Immature natural killer cell (primary cell): ENCODE measurements at regions not wholly inside any gene's neighbourhood (a gene's known extent, or its start where the extent isn't known, plus 50 kb on each side); places are given as distances from the start of the nearest gene placed in this dataset.

Experiments
- DNase-seq, 3 donors: peaks; one replicate each; pipeline ENCODE4 v3.0.0; 2022; ENCODE audit warnings: mixed read lengths in 1 of 3
- H3K27ac Mint-ChIP-seq, 6 donors: one replicate each; pipeline ENCODE4 v1.8.0; 2020; ENCODE audit warnings: mixed read lengths in 6 of 6, mild to moderate bottlenecking in 5 of 6, inconsistent platforms in 4 of 6, moderate library complexity in 3 of 6
- H3K27me3 Mint-ChIP-seq, 3 donors: one replicate each; pipeline ENCODE4 v1.8.0; 2020 to 2021; ENCODE audit warnings: low read depth in 3 of 3, mild to moderate bottlenecking in 3 of 3, mixed read lengths in 3 of 3, moderate library complexity in 3 of 3, inconsistent platforms in 1 of 3
- H3K36me3 Mint-ChIP-seq, 3 donors: one replicate each; pipeline ENCODE4 v1.8.0; 2020; ENCODE audit warnings: mixed read lengths in 3 of 3, inconsistent platforms in 2 of 3, mild to moderate bottlenecking in 2 of 3
- H3K4me1 Mint-ChIP-seq, 2 donors: one replicate each; pipeline ENCODE4 v1.8.0; 2020; ENCODE audit warnings: inconsistent platforms in 2 of 2, mild to moderate bottlenecking in 2 of 2, mixed read lengths in 2 of 2, moderate library complexity in 1 of 2
- H3K4me3 Mint-ChIP-seq, 5 donors: one replicate each; pipeline ENCODE4 v1.8.0; 2020; ENCODE audit warnings: mild to moderate bottlenecking in 5 of 5, mixed read lengths in 5 of 5, inconsistent platforms in 3 of 5, moderate library complexity in 3 of 5
- H3K9me3 Mint-ChIP-seq, 6 donors: one replicate each; pipeline ENCODE4 v1.8.0; 2020; ENCODE audit warnings: mild to moderate bottlenecking in 6 of 6, mixed read lengths in 6 of 6, inconsistent platforms in 4 of 6, moderate library complexity in 3 of 6

- Mint-ChIP-seq H3K36me3 (peaks cover 0 to 3% (median 0%) of the 10 kb centered on the region in 3 donors), H3K4me1 (no peaks in the 10 kb centered on the region), H3K4me3 (no peak overlapping the region), H3K9me3 (peaks cover 0 to 7% (median under 1%) of the 10 kb centered on the region in 6 donors), H3K27ac (no peak overlapping the region), H3K27me3 (peaks cover 1 to 15% (median 5%) of the 10 kb centered on the region in 3 donors)
- no peak for DNase-seq
Observed at GRCh38 chr3:170712798-170713197, 126.9 kb upstream of the SLC7A14 start.

- DNase-seq = no peak
- Mint-ChIP-seq H3K9me3 (peaks cover 0 to 7% (median under 1%) of the 10 kb centered on the region in 6 donors), H3K27me3 (peaks cover 1 to 15% (median 5%) of the 10 kb centered on the region in 3 donors), H3K4me3 (no peak overlapping the region), H3K27ac (no peak overlapping the region), H3K4me1 (no peaks in the 10 kb centered on the region), H3K36me3 (peaks cover 0 to 3% (median 0%) of the 10 kb centered on the region in 3 donors)
Observed at GRCh38 chr3:170712336-170712735, 126.5 kb upstream of the SLC7A14 start.

GRCh38 chr3:170711786-170712185 is 125.9 kb upstream of the SLC7A14 start:
- DNase-seq = no peak
- Mint-ChIP-seq H3K36me3 (peaks cover 0 to 3% (median 0%) of the 10 kb centered on the region in 3 donors), H3K27me3 (peaks cover 1 to 9% (median 5%) of the 10 kb centered on the region in 3 donors), H3K4me3 (no peak overlapping the region), H3K27ac (no peak overlapping the region), H3K4me1 (no peaks in the 10 kb centered on the region), H3K9me3 (peaks cover 0 to 7% (median under 1%) of the 10 kb centered on the region in 6 donors)

- Mint-ChIP-seq H3K4me1 (no peaks in the 10 kb centered on the region), H3K4me3 (no peak overlapping the region), H3K9me3 (peaks cover 0 to 2% (median 0%) of the 10 kb centered on the region in 6 donors), H3K36me3 (no peaks in the 10 kb centered on the region), H3K27ac (no peak overlapping the region), H3K27me3 (peaks cover 1 to 5% (median 2%) of the 10 kb centered on the region in 3 donors)
- no peak for DNase-seq
Observed at GRCh38 chr3:170709046-170709445, 123.2 kb upstream of the SLC7A14 start.

GRCh38 chr3:170707899-170708298 is 122.0 kb upstream of the SLC7A14 start:
- H3K9me3 Mint-ChIP-seq = peaks cover 0 to 2% (median 0%) of the 10 kb centered on the region in 6 donors
- no peaks in the 10 kb centered on the region for H3K4me1 Mint-ChIP-seq
- H3K27ac Mint-ChIP-seq = no peak overlapping the region
- no peak for DNase-seq
- H3K4me3 Mint-ChIP-seq = no peak overlapping the region
- no peaks in the 10 kb centered on the region for H3K36me3 Mint-ChIP-seq
- H3K27me3 Mint-ChIP-seq = peaks cover 1 to 4% (median 3%) of the 10 kb centered on the region in 3 donors

- no peaks in the 10 kb centered on the region for H3K4me1 Mint-ChIP-seq
- peaks cover 0 to 2% (median 0%) of the 10 kb centered on the region in 6 donors for H3K9me3 Mint-ChIP-seq
- no peak for DNase-seq
- no peak overlapping the region for H3K4me3 Mint-ChIP-seq
- peaks cover 0 to 4% (median 2%) of the 10 kb centered on the region in 3 donors for H3K27me3 Mint-ChIP-seq
- no peaks in the 10 kb centered on the region for H3K36me3 Mint-ChIP-seq
- no peak overlapping the region for H3K27ac Mint-ChIP-seq
Observed at GRCh38 chr3:170705131-170705530, 119.3 kb upstream of the SLC7A14 start.

GRCh38 chr3:170703121-170703588 is 117.3 kb upstream of the SLC7A14 start:
- no peak overlapping the region for H3K4me3 Mint-ChIP-seq
- no peaks in the 10 kb centered on the region for H3K4me1 Mint-ChIP-seq
- peaks cover 0 to 2% (median 0%) of the 10 kb centered on the region in 6 donors for H3K9me3 Mint-ChIP-seq
- no peak overlapping the region for H3K27ac Mint-ChIP-seq
- peaks cover 0 to 4% (median 2%) of the 10 kb centered on the region in 3 donors for H3K27me3 Mint-ChIP-seq
- H3K36me3 Mint-ChIP-seq = no peaks in the 10 kb centered on the region
- no peak for DNase-seq

- Mint-ChIP-seq H3K9me3 (peaks cover 0 to 2% (median 0%) of the 10 kb centered on the region in 6 donors), H3K27ac (no peak overlapping the region), H3K4me3 (no peak overlapping the region), H3K36me3 (no peaks in the 10 kb centered on the region), H3K4me1 (no peaks in the 10 kb centered on the region), H3K27me3 (peaks cover 2% of the 10 kb centered on the region in 3 donors)
- DNase-seq = no peak
Observed at GRCh38 chr3:170701696-170702678, 116.1 kb upstream of the SLC7A14 start.

- no peaks in the 10 kb centered on the region for H3K36me3 Mint-ChIP-seq
- peaks cover 2% of the 10 kb centered on the region in 3 donors for H3K27me3 Mint-ChIP-seq
- H3K27ac Mint-ChIP-seq = no peak overlapping the region
- DNase-seq = no peak
- peaks cover 0 to 2% (median 0%) of the 10 kb centered on the region in 6 donors for H3K9me3 Mint-ChIP-seq
- H3K4me1 Mint-ChIP-seq = no peaks in the 10 kb centered on the region
- no peak overlapping the region for H3K4me3 Mint-ChIP-seq
Observed at GRCh38 chr3:170700054-170700404, 114.2 kb upstream of the SLC7A14 start.

- no peaks in the 10 kb centered on the region for H3K4me1 Mint-ChIP-seq
- peaks cover 2% of the 10 kb centered on the region in 3 donors for H3K27me3 Mint-ChIP-seq
- H3K36me3 Mint-ChIP-seq = no peaks in the 10 kb centered on the region
- H3K27ac Mint-ChIP-seq = no peak overlapping the region
- H3K9me3 Mint-ChIP-seq = peaks cover 0 to 2% (median 0%) of the 10 kb centered on the region in 6 donors
- no peak overlapping the region for H3K4me3 Mint-ChIP-seq
- no peak for DNase-seq
Observed at GRCh38 chr3:170699158-170700053, 113.5 kb upstream of the SLC7A14 start.

GRCh38 chr3:170697908-170698307 is 112.0 kb upstream of the SLC7A14 start:
- H3K9me3 Mint-ChIP-seq = peaks cover 0 to 2% (median 0%) of the 10 kb centered on the region in 6 donors
- H3K36me3 Mint-ChIP-seq = no peaks in the 10 kb centered on the region
- H3K27me3 Mint-ChIP-seq = peaks cover 0 to 2% (median 2%) of the 10 kb centered on the region in 3 donors
- no peaks in the 10 kb centered on the region for H3K4me1 Mint-ChIP-seq
- H3K4me3 Mint-ChIP-seq = no peak overlapping the region
- no peak overlapping the region for H3K27ac Mint-ChIP-seq
- no peak for DNase-seq

GRCh38 chr3:170697131-170697530 is 111.3 kb upstream of the SLC7A14 start:
- Mint-ChIP-seq H3K4me1 (no peaks in the 10 kb centered on the region), H3K4me3 (no peak overlapping the region), H3K9me3 (no peaks in the 10 kb centered on the region), H3K36me3 (no peaks in the 10 kb centered on the region), H3K27me3 (peaks cover 0 to 2% (median 0%) of the 10 kb centered on the region in 3 donors), H3K27ac (no peak overlapping the region)
- DNase-seq = no peak

GRCh38 chr3:170695486-170696064 is 109.7 kb upstream of the SLC7A14 start:
- no peaks in the 10 kb centered on the region for H3K36me3 Mint-ChIP-seq
- no peak overlapping the region for H3K27ac Mint-ChIP-seq
- no peak for DNase-seq
- peaks cover 0 to 2% (median 0%) of the 10 kb centered on the region in 3 donors for H3K27me3 Mint-ChIP-seq
- no peaks in the 10 kb centered on the region for H3K4me1 Mint-ChIP-seq
- H3K9me3 Mint-ChIP-seq = no peaks in the 10 kb centered on the region
- H3K4me3 Mint-ChIP-seq = no peak overlapping the region
